NCI-H2196 (cell line): ENCODE measurements at regions not wholly inside any gene's neighbourhood (a gene's known extent, or its start where the extent isn't known, plus 50 kb on each side); places are given as distances from the start of the nearest gene placed in this dataset.

Experiments
- DNase-seq: peaks from one replicate; lab custom pipeline; 2025; ENCODE audit not compliant: unreplicated experiment; lab: John Stamatoyannopoulos, UW

- no peak for DNase-seq
These were observed 449.6 kb upstream of the CLINT1 start for GRCh38 chr5:158308429-158309025.

GRCh38 chr5:158305861-158306260, 446.9 kb upstream of the CLINT1 start:
- DNase-seq = no peak

GRCh38 chr5:158304607-158305006, 445.7 kb upstream of the CLINT1 start:
- no peak for DNase-seq

GRCh38 chr5:158303883-158304282, 444.9 kb upstream of the CLINT1 start:
- no peak for DNase-seq

GRCh38 chr5:158303275-158303674, 444.3 kb upstream of the CLINT1 start:
- DNase-seq = no peak

GRCh38 chr5:158302029-158302428, 443.1 kb upstream of the CLINT1 start:
- no peak for DNase-seq

- DNase-seq = no peak
These were observed 442.2 kb upstream of the CLINT1 start for GRCh38 chr5:158301186-158301585.

GRCh38 chr5:158300256-158300655, 441.3 kb upstream of the CLINT1 start:
- DNase-seq = no peak

GRCh38 chr5:158297002-158297527, 438.1 kb upstream of the CLINT1 start:
- no peak for DNase-seq

GRCh38 chr5:158294701-158295100, 435.8 kb upstream of the CLINT1 start:
- no peak for DNase-seq

GRCh38 chr5:158292981-158293380, 434.0 kb upstream of the CLINT1 start:
- DNase-seq = no peak

- DNase-seq = no peak
These were observed 431.0 kb upstream of the CLINT1 start for GRCh38 chr5:158289967-158290366.

- no peak for DNase-seq
These were observed 429.3 kb upstream of the CLINT1 start for GRCh38 chr5:158288272-158288657.

- DNase-seq = no peak
These were observed 428.8 kb upstream of the CLINT1 start for GRCh38 chr5:158287643-158288271.

- no peak for DNase-seq
These were observed 427.9 kb upstream of the CLINT1 start for GRCh38 chr5:158286827-158287226.

- no peak for DNase-seq
These were observed 426.8 kb upstream of the CLINT1 start for GRCh38 chr5:158285698-158286097.

- no peak for DNase-seq
These were observed 425.3 kb upstream of the CLINT1 start for GRCh38 chr5:158284242-158284641.

GRCh38 chr5:158283397-158283796, 424.5 kb upstream of the CLINT1 start:
- no peak for DNase-seq

GRCh38 chr5:158278216-158278925, 419.4 kb upstream of the CLINT1 start:
- DNase-seq = no peak

- DNase-seq = no peak
These were observed 418.3 kb upstream of the CLINT1 start for GRCh38 chr5:158277276-158277675.

- no peak for DNase-seq
These were observed 417.7 kb upstream of the CLINT1 start for GRCh38 chr5:158276692-158277091.

GRCh38 chr5:158275511-158275910, 416.6 kb upstream of the CLINT1 start:
- no peak for DNase-seq
